Right ventricle myocardium superior (tissue), 1 donor: ENCODE measurements at regions not wholly inside any gene's neighbourhood (a gene's known extent, or its start where the extent isn't known, plus 50 kb on each side); places are given as distances from the start of the nearest gene placed in this dataset.

Experiments
- ATAC-seq: fragments of 200-7000 bp; cut with Tn5 transposase; one replicate; pipeline ENCODE4 v1.9.1; 2020; ENCODE audit warnings: mild to moderate bottlenecking; ENCODE audit not compliant: poor library complexity
- DNase-seq: peaks from one replicate; pipeline ENCODE4 v3.0.0-alpha.2; 2020
- intact Hi-C: fragments of 100-400 bp; cut with DNase I; formaldehyde crosslinking; loops from one replicate; pipeline ENCODE4 v1.11.2; 2022
- donor health status: DM: no; HTN: yes; CAD: no; lungs with severe emphysema.

- intact Hi-C loops, result no loop called here
- no peak for DNase-seq
- ATAC-seq, result no peak
Measured at GRCh38 chr13:72113076-72113475, 246.1 kb upstream of the DACH1 start.

- intact Hi-C loops, result no loop called here
- DNase-seq (no peak), ATAC-seq (no peak)
Measured at GRCh38 chr13:72112216-72112615, 245.2 kb upstream of the DACH1 start.

- DNase-seq, result no peak
- no peak for ATAC-seq
- intact Hi-C loops, result no loop called here
Measured at GRCh38 chr13:72109863-72110262, 242.9 kb upstream of the DACH1 start.

GRCh38 chr13:72104656-72105180 lies 237.7 kb upstream of the DACH1 start:
- ATAC-seq (no peak), DNase-seq (no peak)
- intact Hi-C loops, result no loop called here

- ATAC-seq, result no peak
- no peak for DNase-seq
- intact Hi-C loops, result no loop called here
Measured at GRCh38 chr13:72101768-72102400, 234.9 kb upstream of the DACH1 start.

GRCh38 chr13:72100339-72100738 lies 233.3 kb upstream of the DACH1 start:
- no peak for ATAC-seq
- DNase-seq, result no peak
- intact Hi-C loops, result no loop called here

- intact Hi-C loops, result no loop called here
- no peak for DNase-seq
Measured at GRCh38 chr13:72097568-72097967, 230.6 kb upstream of the DACH1 start.

GRCh38 chr13:72093262-72093661 lies 226.3 kb upstream of the DACH1 start:
- DNase-seq (no peak), ATAC-seq (no peak)
- intact Hi-C loops, result no loop called here

More at GRCh38 chr13:72097568-72097967, 230.6 kb upstream of the DACH1 start:
- no peak for ATAC-seq

- intact Hi-C loops, result no loop called here
- ATAC-seq (no peak), DNase-seq (no peak)
Measured at GRCh38 chr13:72074663-72075062, 207.7 kb upstream of the DACH1 start.

GRCh38 chr13:72072261-72072660 lies 205.3 kb upstream of the DACH1 start:
- intact Hi-C loops, result no loop called here
- DNase-seq (no peak), ATAC-seq (no peak)

- no peak for ATAC-seq
- intact Hi-C loops, result no loop called here
- no peak for DNase-seq
Measured at GRCh38 chr13:72071713-72072112, 204.7 kb upstream of the DACH1 start.

GRCh38 chr13:72062566-72062965 lies 195.6 kb upstream of the DACH1 start:
- ATAC-seq (no peak), DNase-seq (no peak)
- intact Hi-C loops, result no loop called here

- DNase-seq, result no peak
- intact Hi-C loops, result no loop called here
- ATAC-seq, result no peak
Measured at GRCh38 chr13:72061613-72062012, 194.6 kb upstream of the DACH1 start.

GRCh38 chr13:72050251-72050650 lies 183.2 kb upstream of the DACH1 start:
- DNase-seq (no peak), ATAC-seq (no peak)
- intact Hi-C loops, result no loop called here

GRCh38 chr13:72043366-72043765 lies 176.4 kb upstream of the DACH1 start:
- intact Hi-C loops, result no loop called here
- ATAC-seq, result no peak
- DNase-seq, result no peak

- intact Hi-C loops, result no loop called here
- DNase-seq (no peak), ATAC-seq (no peak)
Measured at GRCh38 chr13:72041165-72041564, 174.2 kb upstream of the DACH1 start.

GRCh38 chr13:72039126-72039525 lies 172.1 kb upstream of the DACH1 start:
- DNase-seq (no peak), ATAC-seq (no peak)
- intact Hi-C loops, result no loop called here

GRCh38 chr13:72029981-72030380 lies 163.0 kb upstream of the DACH1 start:
- no peak for ATAC-seq
- DNase-seq, result no peak
- intact Hi-C loops, result no loop called here

- DNase-seq (no peak), ATAC-seq (no peak)
- intact Hi-C loops, result no loop called here
Measured at GRCh38 chr13:72025836-72026235, 158.8 kb upstream of the DACH1 start.

- intact Hi-C loops, result no loop called here
- no peak for DNase-seq
- no peak for ATAC-seq
Measured at GRCh38 chr13:72023895-72024294, 156.9 kb upstream of the DACH1 start.

GRCh38 chr13:72005455-72005854 lies 138.5 kb upstream of the DACH1 start:
- intact Hi-C loops, result no loop called here
- DNase-seq, result no peak
- no peak for ATAC-seq
